GM10266 (cell line): ENCODE measurements at regions not wholly inside any gene's neighbourhood (a gene's known extent, or its start where the extent isn't known, plus 50 kb on each side); places are given as distances from the start of the nearest gene placed in this dataset.
"Not testable (repeated sequence)": the region's sequence is repeated elsewhere in the genome, so short reads cannot be mapped to it uniquely, and the experiment has no call there.

Source experiments
- DNase-seq: peaks from one replicate; pipeline ENCODE4 v3.0.0; 2012; ENCODE audit errors: extremely low spot score
- CTCF ChIP-seq: IDR thresholded peaks from 2 replicates; pipeline ENCODE4 v1.5.1; 2012; ENCODE audit warnings: mild to moderate bottlenecking, low read depth; ENCODE audit not compliant: control insufficient read depth, insufficient read depth; ENCODE audit errors: missing control alignments

GRCh38 chr1:173356191-173356762 lies 120.9 kb upstream of the PRDX6 start:
- no peak for TF ChIP-seq CTCF
- no peak for DNase-seq

- no peak for TF ChIP-seq CTCF
- no peak for DNase-seq
Observed at GRCh38 chr1:173360487-173361063, 116.6 kb upstream of the PRDX6 start.

GRCh38 chr1:173362543-173362942 lies 114.6 kb upstream of the PRDX6 start:
- no peak for TF ChIP-seq CTCF
- no peak for DNase-seq

- TF ChIP-seq CTCF = no peak
- DNase-seq = no peak
Observed at GRCh38 chr1:173364827-173365226, 112.3 kb upstream of the PRDX6 start.

- no peak for TF ChIP-seq CTCF
Observed at GRCh38 chr1:173365341-173365740, 111.8 kb upstream of the PRDX6 start.

GRCh38 chr1:173367136-173367535 lies 110.0 kb upstream of the PRDX6 start:
- TF ChIP-seq CTCF = no peak
- DNase-seq = no peak

More at GRCh38 chr1:173365341-173365740, 111.8 kb upstream of the PRDX6 start:
- DNase-seq = no peak

- not testable (repeated sequence) for DNase-seq
Observed at GRCh38 chr1:173370586-173370985, 106.5 kb upstream of the PRDX6 start.

- DNase-seq = not testable (repeated sequence)
Observed at GRCh38 chr1:173376065-173376464, 101.1 kb upstream of the PRDX6 start.
